Right lobe of liver (tissue), 4 donors: ENCODE measurements at regions not wholly inside any gene's neighbourhood (a gene's known extent, or its start where the extent isn't known, plus 50 kb on each side); places are given as distances from the start of the nearest gene placed in this dataset.

Source experiments
- POLR2A ChIP-seq: fragments of 450-650 bp; IDR thresholded peaks from one replicate; pipeline ENCODE4 v1.6.1; 2017; ENCODE audit warnings: antibody characterized with exemption, mild to moderate bottlenecking
- TF ChIP-seq, protein P1 (sequence below), 4 donors: fragments of 200-600 bp in 3 of 4; fragments of 450-650 bp in 1 of 4; IDR thresholded peaks; one replicate each; pipeline versions ENCODE4 v1.5.1 to v1.8.0; 2016 to 2022; ENCODE audit warnings: antibody characterized with exemption in 4 of 4, mild to moderate bottlenecking in 2 of 4
- donor health status: DM: no; HTN: no; CAD: no.
- donor health status: DM: no; HTN: no; CAD: no.
- donor health status: DM: no; HTN: yes; CAD: no.

DNA sequence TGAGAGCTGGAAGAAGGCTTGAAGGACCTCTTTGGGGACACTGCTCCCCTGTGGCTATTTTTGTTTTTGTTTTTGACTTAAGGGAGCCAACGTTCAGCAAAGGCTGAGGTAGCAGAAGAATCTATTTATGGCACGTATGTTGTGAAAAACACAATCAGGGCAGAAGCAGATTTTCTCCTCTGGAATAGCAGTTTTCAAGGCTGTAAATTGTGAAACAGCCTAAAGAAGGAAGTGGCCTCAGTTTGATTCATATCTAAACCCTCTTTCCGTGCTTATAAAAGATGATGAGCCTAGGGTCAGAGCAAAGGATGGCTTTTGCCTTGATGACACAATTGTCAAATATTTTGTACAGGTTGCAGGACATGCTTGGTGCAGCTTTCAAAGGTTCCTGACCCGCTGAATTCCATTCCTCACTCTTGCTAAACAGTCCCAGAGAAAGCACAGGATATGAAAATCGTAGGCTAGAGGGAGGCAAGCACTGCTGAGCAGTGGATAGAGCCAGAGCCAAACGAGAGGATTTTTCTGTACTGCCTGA, 106.2 kb upstream of the DLX2 start:
- TF ChIP-seq, protein P1, sequence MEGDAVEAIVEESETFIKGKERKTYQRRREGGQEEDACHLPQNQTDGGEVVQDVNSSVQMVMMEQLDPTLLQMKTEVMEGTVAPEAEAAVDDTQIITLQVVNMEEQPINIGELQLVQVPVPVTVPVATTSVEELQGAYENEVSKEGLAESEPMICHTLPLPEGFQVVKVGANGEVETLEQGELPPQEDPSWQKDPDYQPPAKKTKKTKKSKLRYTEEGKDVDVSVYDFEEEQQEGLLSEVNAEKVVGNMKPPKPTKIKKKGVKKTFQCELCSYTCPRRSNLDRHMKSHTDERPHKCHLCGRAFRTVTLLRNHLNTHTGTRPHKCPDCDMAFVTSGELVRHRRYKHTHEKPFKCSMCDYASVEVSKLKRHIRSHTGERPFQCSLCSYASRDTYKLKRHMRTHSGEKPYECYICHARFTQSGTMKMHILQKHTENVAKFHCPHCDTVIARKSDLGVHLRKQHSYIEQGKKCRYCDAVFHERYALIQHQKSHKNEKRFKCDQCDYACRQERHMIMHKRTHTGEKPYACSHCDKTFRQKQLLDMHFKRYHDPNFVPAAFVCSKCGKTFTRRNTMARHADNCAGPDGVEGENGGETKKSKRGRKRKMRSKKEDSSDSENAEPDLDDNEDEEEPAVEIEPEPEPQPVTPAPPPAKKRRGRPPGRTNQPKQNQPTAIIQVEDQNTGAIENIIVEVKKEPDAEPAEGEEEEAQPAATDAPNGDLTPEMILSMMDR (IDR thresholded peaks at IDR 0.05): no peak
- no peak for TF ChIP-seq POLR2A
